ENCODE measurements at regions not wholly inside any gene's neighbourhood (a gene's known extent, or its start where the extent isn't known, plus 50 kb on each side); places are given as distances from the start of the nearest gene placed in this dataset.
A peak's percentile ranks its signal among the peaks of the same experiment; 100 is the strongest.
"Not testable (repeated sequence)": the region's sequence is repeated elsewhere in the genome, so short reads cannot be mapped to it uniquely, and the experiment has no call there.

DNA sequence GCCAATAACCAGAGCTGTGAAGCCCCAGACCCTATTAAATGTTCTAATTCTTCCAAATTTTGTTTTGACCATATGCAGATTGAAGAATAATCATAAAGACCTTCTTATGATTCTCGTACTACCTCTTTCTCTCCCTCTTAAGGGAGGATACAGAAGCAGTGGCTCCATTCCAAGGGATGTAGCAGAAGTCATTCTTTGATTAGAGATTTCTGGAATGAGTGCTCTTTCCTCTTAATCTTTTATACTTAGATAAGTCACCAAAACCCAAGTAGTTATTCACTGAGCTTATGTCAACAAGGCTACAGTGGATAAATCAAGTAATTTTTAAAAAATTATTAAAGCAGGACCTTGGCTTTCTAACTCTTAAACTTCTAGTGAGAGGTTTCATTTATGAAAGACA lies 266.0 kb upstream of the STXBP5 start:
- CTCF ChIA-PET: interaction anchor here (1.0 kb wide), 1 partner anchor 16 kb away, joined by 3 read pairs; no protein-coding TSS in a partner anchor
- POLR2A ChIA-PET: no interaction called here
- no peak overlapping the region for H3K27ac ChIP-seq (ENCODE audit: insufficient read depth in 1 of 2, low read depth in 1 of 2, low read length in 2 of 2, poor library complexity in 1 of 2, severe bottlenecking in 2 of 2)
- no peaks in the 10 kb centered on the region for H3K36me3 ChIP-seq (ENCODE audit: control insufficient read depth in 4 of 4, insufficient read depth in 4 of 4, low read length in 3 of 4)
- H3K9me3 ChIP-seq (ENCODE audit: control extremely low read depth in 1 of 5, control insufficient read depth in 4 of 5, insufficient read depth in 2 of 5, low read depth in 1 of 5, low read length in 4 of 5): peaks cover 0 to 9% (median 7%) of the 10 kb centered on the region in 5 experiments
- no peaks in the 10 kb centered on the region for H3K4me1 ChIP-seq (ENCODE audit: control extremely low read depth in 1 of 4, control insufficient read depth in 4 of 4, insufficient read depth in 4 of 4, low read length in 3 of 4)
- DNase-seq: no peak
- no peaks in the 10 kb centered on the region for H3K27me3 ChIP-seq (replicated peaks in 2 of 5; ENCODE audit: control insufficient read depth in 4 of 5, insufficient read depth in 5 of 5, low read length in 4 of 5)
- WGBS (ENCODE audit: insufficient coverage): no CpG with 5 or more reads among the region's 1 CpG
- H3K4me3 ChIP-seq (ENCODE audit: control insufficient read depth in 1 of 7, extremely low read depth in 1 of 7, insufficient read depth in 4 of 7, low read depth in 2 of 7, low read length in 6 of 7): no peak overlapping the region

DNA sequence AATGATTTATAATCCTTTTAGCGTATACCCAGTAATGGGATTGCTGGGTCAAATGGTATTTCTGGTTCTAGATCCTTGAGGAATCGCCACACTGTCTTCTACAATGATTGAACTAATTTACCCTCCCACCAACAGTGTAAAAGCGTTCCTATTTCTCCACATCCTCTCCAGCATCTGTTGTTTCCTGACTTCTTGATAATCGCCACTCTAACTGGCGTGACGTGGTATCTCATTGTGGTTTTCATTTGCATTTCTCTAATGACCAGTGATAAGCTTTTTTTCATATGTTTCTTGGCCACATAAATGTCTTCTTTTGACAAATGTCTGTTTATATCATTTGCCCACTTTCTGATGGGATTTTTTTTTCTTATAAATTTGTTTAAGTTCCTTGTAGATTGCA lies 264.8 kb upstream of the STXBP5 start:
- H3K27ac ChIP-seq (ENCODE audit: insufficient read depth in 1 of 2, low read depth in 1 of 2, low read length in 2 of 2, poor library complexity in 1 of 2, severe bottlenecking in 2 of 2); H3K36me3 ChIP-seq (ENCODE audit: control insufficient read depth in 4 of 4, insufficient read depth in 4 of 4, low read length in 3 of 4); POLR2A ChIA-PET; CTCF ChIA-PET; H3K27me3 ChIP-seq (replicated peaks in 2 of 5; ENCODE audit: control insufficient read depth in 4 of 5, insufficient read depth in 5 of 5, low read length in 4 of 5); H3K4me3 ChIP-seq (ENCODE audit: control insufficient read depth in 1 of 7, extremely low read depth in 1 of 7, insufficient read depth in 4 of 7, low read depth in 2 of 7, low read length in 6 of 7); H3K4me1 ChIP-seq (ENCODE audit: control extremely low read depth in 1 of 4, control insufficient read depth in 4 of 4, insufficient read depth in 4 of 4, low read length in 3 of 4): not testable (repeated sequence)
- peaks cover 0 to 17% (median 12%) of the 10 kb centered on the region in 5 experiments for H3K9me3 ChIP-seq (ENCODE audit: control extremely low read depth in 1 of 5, control insufficient read depth in 4 of 5, insufficient read depth in 2 of 5, low read depth in 1 of 5, low read length in 4 of 5)
- WGBS (ENCODE audit: insufficient coverage): 36% methylated on average over 6 of the region's 6 CpGs
- peak; percentile 34 to 76 (median 53) for DNase-seq

DNA sequence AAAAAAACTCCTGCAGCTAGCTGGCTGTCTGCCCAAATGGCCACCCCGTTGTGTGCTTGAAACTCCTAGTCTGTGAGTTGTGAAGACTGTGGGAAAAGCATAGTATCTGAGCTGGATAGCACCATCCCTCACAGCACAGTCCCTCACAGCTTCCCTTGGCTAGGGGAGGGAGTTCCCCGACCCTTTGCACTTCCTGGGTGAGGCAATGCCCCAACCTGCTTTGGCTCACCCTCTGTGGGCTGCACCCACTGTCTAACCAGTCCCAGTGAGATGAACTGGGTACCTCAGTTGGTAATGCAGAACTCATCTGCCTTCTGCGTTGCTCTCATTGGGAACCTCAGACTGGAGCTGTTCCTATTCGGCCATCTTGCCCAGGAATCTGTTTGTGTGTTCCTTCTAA lies 260.6 kb upstream of the STXBP5 start:
- Histone ChIP-seq H3K4me3 (ENCODE audit: control insufficient read depth in 1 of 7, extremely low read depth in 1 of 7, insufficient read depth in 4 of 7, low read depth in 2 of 7, low read length in 6 of 7) (no peak overlapping the region), H3K36me3 (ENCODE audit: control insufficient read depth in 4 of 4, insufficient read depth in 4 of 4, low read length in 3 of 4) (no peaks in the 10 kb centered on the region), H3K27me3 (replicated peaks in 2 of 5; ENCODE audit: control insufficient read depth in 4 of 5, insufficient read depth in 5 of 5, low read length in 4 of 5) (no peaks in the 10 kb centered on the region), H3K9me3 (ENCODE audit: control extremely low read depth in 1 of 5, control insufficient read depth in 4 of 5, insufficient read depth in 2 of 5, low read depth in 1 of 5, low read length in 4 of 5) (peaks cover 0 to 17% (median 8%) of the 10 kb centered on the region in 5 experiments), H3K27ac (ENCODE audit: insufficient read depth in 1 of 2, low read depth in 1 of 2, low read length in 2 of 2, poor library complexity in 1 of 2, severe bottlenecking in 2 of 2) (no peak overlapping the region), H3K4me1 (ENCODE audit: control extremely low read depth in 1 of 4, control insufficient read depth in 4 of 4, insufficient read depth in 4 of 4, low read length in 3 of 4) (no peaks in the 10 kb centered on the region)
- ChIA-PET POLR2A (no interaction called here), CTCF (interaction anchor here (0.9 to 1.9 kb wide), 2 partner anchors 9 to 39 kb away, joined by 3 to 5 read pairs; no protein-coding TSS in a partner anchor)
- 89% methylated on average over 4 of the region's 4 CpGs for WGBS (ENCODE audit: insufficient coverage)
- no peak for DNase-seq

DNA sequence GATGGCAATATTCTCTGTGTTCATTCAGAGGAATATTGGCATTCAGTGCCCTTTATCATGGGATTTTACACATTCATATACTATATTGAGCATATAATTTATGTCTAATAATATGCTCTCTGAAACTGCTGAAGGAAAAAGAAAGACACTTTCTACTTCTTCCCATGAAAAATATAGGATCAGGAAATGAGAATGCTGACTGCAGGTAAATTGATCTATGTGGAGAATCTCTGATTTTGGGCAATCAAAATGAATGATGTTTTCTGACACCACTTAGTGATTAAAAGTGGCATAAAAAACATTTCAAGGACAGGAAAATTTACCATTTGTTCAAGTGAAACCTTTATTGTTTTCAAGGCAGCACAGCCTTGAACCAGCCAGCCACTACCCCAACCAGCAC lies 260.1 kb upstream of the STXBP5 start:
- H3K4me1 ChIP-seq (ENCODE audit: control extremely low read depth in 1 of 4, control insufficient read depth in 4 of 4, insufficient read depth in 4 of 4, low read length in 3 of 4): no peaks in the 10 kb centered on the region
- no peak overlapping the region for H3K4me3 ChIP-seq (ENCODE audit: control insufficient read depth in 1 of 7, extremely low read depth in 1 of 7, insufficient read depth in 4 of 7, low read depth in 2 of 7, low read length in 6 of 7)
- no peaks in the 10 kb centered on the region for H3K36me3 ChIP-seq (ENCODE audit: control insufficient read depth in 4 of 4, insufficient read depth in 4 of 4, low read length in 3 of 4)
- no peak for DNase-seq
- peaks cover 0 to 17% (median 8%) of the 10 kb centered on the region in 5 experiments for H3K9me3 ChIP-seq (ENCODE audit: control extremely low read depth in 1 of 5, control insufficient read depth in 4 of 5, insufficient read depth in 2 of 5, low read depth in 1 of 5, low read length in 4 of 5)
- ChIA-PET POLR2A (no interaction called here), CTCF (interaction anchor here (1.9 kb wide), 1 partner anchor 39 kb away, joined by 5 read pairs; no protein-coding TSS in a partner anchor)
- H3K27ac ChIP-seq (ENCODE audit: insufficient read depth in 1 of 2, low read depth in 1 of 2, low read length in 2 of 2, poor library complexity in 1 of 2, severe bottlenecking in 2 of 2): no peak overlapping the region
- H3K27me3 ChIP-seq (replicated peaks in 2 of 5; ENCODE audit: control insufficient read depth in 4 of 5, insufficient read depth in 5 of 5, low read length in 4 of 5): no peaks in the 10 kb centered on the region

DNA sequence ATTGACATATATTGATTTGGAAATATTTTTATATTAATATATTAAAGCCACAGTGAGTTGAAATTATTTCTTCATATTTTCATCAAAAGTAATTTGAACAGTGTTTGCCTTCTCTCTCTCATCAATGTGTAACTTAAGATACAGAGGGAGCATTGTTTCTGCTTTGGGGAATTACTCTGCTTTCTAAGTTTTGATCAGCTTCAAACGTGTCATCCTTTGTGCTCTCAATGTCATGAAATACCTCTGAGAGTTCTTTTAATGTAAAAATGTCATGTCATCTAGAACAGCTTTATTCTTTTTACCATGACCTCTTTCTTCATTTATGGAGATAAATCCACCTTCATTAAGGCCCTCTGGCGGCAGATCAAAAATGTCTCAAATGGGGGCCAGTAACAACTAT lies 259.4 kb upstream of the STXBP5 start:
- Histone ChIP-seq H3K36me3 (ENCODE audit: control insufficient read depth in 4 of 4, insufficient read depth in 4 of 4, low read length in 3 of 4) (no peaks in the 10 kb centered on the region), H3K27ac (ENCODE audit: insufficient read depth in 1 of 2, low read depth in 1 of 2, low read length in 2 of 2, poor library complexity in 1 of 2, severe bottlenecking in 2 of 2) (no peak overlapping the region), H3K27me3 (replicated peaks in 2 of 5; ENCODE audit: control insufficient read depth in 4 of 5, insufficient read depth in 5 of 5, low read length in 4 of 5) (no peaks in the 10 kb centered on the region), H3K4me1 (ENCODE audit: control extremely low read depth in 1 of 4, control insufficient read depth in 4 of 4, insufficient read depth in 4 of 4, low read length in 3 of 4) (peaks cover under 1 to 7% (median 3%) of the 10 kb centered on the region in 4 experiments), H3K9me3 (ENCODE audit: control extremely low read depth in 1 of 5, control insufficient read depth in 4 of 5, insufficient read depth in 2 of 5, low read depth in 1 of 5, low read length in 4 of 5) (peaks cover 0 to 17% (median 8%) of the 10 kb centered on the region in 5 experiments), H3K4me3 (ENCODE audit: control insufficient read depth in 1 of 7, extremely low read depth in 1 of 7, insufficient read depth in 4 of 7, low read depth in 2 of 7, low read length in 6 of 7) (no peak overlapping the region)
- DNase-seq: no peak
- WGBS (ENCODE audit: insufficient coverage): 100% methylated on average over 2 of the region's 2 CpGs
- ChIA-PET POLR2A (no interaction called here), CTCF (interaction anchor here (0.7 kb wide), 1 partner anchor 88 kb away, joined by 3 read pairs; no protein-coding TSS in a partner anchor)

DNA sequence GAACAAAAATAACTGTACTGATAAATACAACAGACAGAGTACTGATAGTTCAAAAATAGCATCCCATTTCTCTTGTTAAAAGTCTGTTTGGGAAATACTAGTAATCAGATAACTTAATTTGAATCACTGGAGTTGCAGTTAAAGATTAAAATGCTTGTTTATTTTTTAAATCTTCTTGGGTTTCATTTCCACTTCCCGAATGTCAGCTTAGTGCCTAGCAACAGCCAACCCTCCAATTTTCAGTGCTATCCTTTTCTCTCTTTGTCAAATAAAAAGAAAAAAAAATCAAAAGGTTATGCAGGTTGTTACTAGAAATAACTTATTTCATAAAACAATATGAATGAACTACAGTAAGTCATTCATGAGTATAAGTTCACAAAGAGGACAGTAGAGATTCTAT lies 257.7 kb upstream of the STXBP5 start:
- ChIA-PET CTCF (no interaction called here), POLR2A (no interaction called here)
- H3K36me3 ChIP-seq (ENCODE audit: control insufficient read depth in 4 of 4, insufficient read depth in 4 of 4, low read length in 3 of 4): no peaks in the 10 kb centered on the region
- H3K9me3 ChIP-seq (ENCODE audit: control extremely low read depth in 1 of 5, control insufficient read depth in 4 of 5, insufficient read depth in 2 of 5, low read depth in 1 of 5, low read length in 4 of 5): peaks cover 0 to 17% (median 8%) of the 10 kb centered on the region in 5 experiments
- H3K27me3 ChIP-seq (replicated peaks in 2 of 5; ENCODE audit: control insufficient read depth in 4 of 5, insufficient read depth in 5 of 5, low read length in 4 of 5): no peaks in the 10 kb centered on the region
- peaks cover 4 to 21% (median 16%) of the 10 kb centered on the region in 4 experiments for H3K4me1 ChIP-seq (ENCODE audit: control extremely low read depth in 1 of 4, control insufficient read depth in 4 of 4, insufficient read depth in 4 of 4, low read length in 3 of 4)
- DNase-seq: no peak
- H3K4me3 ChIP-seq (ENCODE audit: control insufficient read depth in 1 of 7, extremely low read depth in 1 of 7, insufficient read depth in 4 of 7, low read depth in 2 of 7, low read length in 6 of 7): no peak overlapping the region
- no CpG with 5 or more reads among the region's 1 CpG for WGBS (ENCODE audit: insufficient coverage)
- no peak overlapping the region for H3K27ac ChIP-seq (ENCODE audit: insufficient read depth in 1 of 2, low read depth in 1 of 2, low read length in 2 of 2, poor library complexity in 1 of 2, severe bottlenecking in 2 of 2)

DNA sequence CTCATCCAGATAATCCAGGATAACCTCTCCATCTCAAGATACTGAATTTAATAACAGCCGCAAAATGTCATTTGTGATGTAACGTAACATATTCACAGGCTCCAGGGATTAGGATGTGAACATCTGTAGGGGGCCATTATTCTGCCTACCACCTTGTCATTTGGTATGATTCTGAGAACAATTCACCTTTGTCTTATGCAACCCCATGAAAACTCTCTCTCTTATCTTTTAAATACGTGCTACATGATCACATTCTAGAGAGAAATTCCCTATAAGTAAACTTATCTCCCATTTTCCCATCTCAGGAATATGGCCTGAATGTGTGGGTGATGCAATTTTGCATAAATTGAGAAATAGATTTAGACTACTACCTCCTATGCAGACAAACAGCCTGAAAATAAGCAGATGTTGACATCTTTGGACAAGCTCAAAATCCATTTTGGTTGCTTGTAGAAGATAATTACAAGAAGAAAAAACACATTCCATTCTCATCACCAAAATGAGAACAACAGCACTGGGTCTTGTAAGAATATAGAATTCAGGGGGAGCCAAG lies 255.4 kb upstream of the STXBP5 start:
- POLR2A ChIA-PET: no interaction called here
- 89% methylated on average over 2 of the region's 3 CpGs for WGBS (ENCODE audit: insufficient coverage)
- DNase-seq: no peak

More for the DNA sequence above, 255.4 kb upstream of the STXBP5 start:
- Histone ChIP-seq H3K4me1 (ENCODE audit: control extremely low read depth in 1 of 4, control insufficient read depth in 4 of 4, insufficient read depth in 4 of 4, low read length in 3 of 4) (peaks cover 4 to 22% (median 17%) of the 10 kb centered on the region in 4 experiments), H3K36me3 (ENCODE audit: control insufficient read depth in 4 of 4, insufficient read depth in 4 of 4, low read length in 3 of 4) (no peaks in the 10 kb centered on the region), H3K27ac (ENCODE audit: insufficient read depth in 1 of 2, low read depth in 1 of 2, low read length in 2 of 2, poor library complexity in 1 of 2, severe bottlenecking in 2 of 2) (no peak overlapping the region), H3K27me3 (replicated peaks in 2 of 5; ENCODE audit: control insufficient read depth in 4 of 5, insufficient read depth in 5 of 5, low read length in 4 of 5) (no peaks in the 10 kb centered on the region), H3K4me3 (ENCODE audit: control insufficient read depth in 1 of 7, extremely low read depth in 1 of 7, insufficient read depth in 4 of 7, low read depth in 2 of 7, low read length in 6 of 7) (no peak overlapping the region), H3K9me3 (ENCODE audit: control extremely low read depth in 1 of 5, control insufficient read depth in 4 of 5, insufficient read depth in 2 of 5, low read depth in 1 of 5, low read length in 4 of 5) (peaks cover 0 to 2% (median under 1%) of the 10 kb centered on the region in 5 experiments)
- CTCF ChIA-PET: interaction anchor here (1.2 to 2.0 kb wide), 3 partner anchors 17 to 35 kb away, joined by 4 to 6 read pairs (median 5); no protein-coding TSS in a partner anchor

Measured in common myeloid progenitor, CD34-positive (primary cell).